ENCODE measurements at regions not wholly inside any gene's neighbourhood (a gene's known extent, or its start where the extent isn't known, plus 50 kb on each side); places are given as distances from the start of the nearest gene placed in this dataset.

DNA sequence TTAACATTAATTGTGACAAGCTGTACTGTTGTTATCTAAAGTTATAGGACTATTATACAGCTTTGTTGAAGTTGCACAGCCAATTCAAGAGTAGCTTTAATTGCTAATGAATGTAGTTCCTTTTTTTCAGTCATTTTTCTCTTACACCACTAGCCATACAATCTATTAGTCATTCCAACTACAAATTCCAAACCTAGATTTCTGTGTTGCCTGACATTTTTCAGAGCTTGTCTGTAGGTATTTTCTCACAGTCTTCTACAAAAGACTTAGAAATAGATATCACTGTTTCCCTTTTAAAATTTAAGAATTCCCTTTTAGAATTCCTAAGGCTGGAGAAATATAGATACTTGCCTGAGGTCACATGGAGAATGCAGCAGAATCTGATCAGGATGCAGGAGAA, 307.0 kb upstream of the HS3ST1 start (continued):
- TF ChIP-seq, protein P1, sequence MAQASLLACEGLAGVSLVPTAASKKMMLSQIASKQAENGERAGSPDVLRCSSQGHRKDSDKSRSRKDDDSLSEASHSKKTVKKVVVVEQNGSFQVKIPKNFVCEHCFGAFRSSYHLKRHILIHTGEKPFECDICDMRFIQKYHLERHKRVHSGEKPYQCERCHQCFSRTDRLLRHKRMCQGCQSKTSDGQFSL (CRISPR knock-in tag; IDR thresholded peaks at IDR 0.05), result no peak
- TF ChIP-seq, protein P2, sequence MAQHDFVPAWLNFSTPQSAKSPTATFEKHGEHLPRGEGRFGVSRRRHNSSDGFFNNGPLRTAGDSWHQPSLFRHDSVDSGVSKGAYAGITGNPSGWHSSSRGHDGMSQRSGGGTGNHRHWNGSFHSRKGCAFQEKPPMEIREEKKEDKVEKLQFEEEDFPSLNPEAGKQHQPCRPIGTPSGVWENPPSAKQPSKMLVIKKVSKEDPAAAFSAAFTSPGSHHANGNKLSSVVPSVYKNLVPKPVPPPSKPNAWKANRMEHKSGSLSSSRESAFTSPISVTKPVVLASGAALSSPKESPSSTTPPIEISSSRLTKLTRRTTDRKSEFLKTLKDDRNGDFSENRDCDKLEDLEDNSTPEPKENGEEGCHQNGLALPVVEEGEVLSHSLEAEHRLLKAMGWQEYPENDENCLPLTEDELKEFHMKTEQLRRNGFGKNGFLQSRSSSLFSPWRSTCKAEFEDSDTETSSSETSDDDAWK (CRISPR knock-in tag; IDR thresholded peaks at IDR 0.05), result no peak
- TF ChIP-seq, protein P3, sequence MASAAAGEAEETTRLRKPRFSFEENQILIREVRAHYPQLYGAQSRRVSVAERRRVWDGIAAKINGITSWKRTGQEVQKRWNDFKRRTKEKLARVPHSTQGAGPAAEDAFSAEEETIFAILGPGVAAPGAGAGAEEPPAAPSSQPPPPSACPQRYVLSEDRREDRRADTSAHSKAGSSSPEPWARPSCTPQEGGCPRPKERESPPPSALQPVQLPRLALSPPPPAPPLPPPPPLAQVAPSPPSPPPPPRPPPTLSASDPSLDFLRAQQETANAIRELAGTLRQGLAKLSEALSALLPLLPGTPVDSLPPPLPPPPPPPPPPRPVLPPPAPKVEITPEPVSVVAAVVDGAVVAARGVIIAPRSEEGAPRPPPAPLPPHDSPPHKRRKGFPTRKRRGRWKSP (CRISPR knock-in tag; IDR thresholded peaks at IDR 0.05), result no peak
- TF ChIP-seq, protein P4, sequence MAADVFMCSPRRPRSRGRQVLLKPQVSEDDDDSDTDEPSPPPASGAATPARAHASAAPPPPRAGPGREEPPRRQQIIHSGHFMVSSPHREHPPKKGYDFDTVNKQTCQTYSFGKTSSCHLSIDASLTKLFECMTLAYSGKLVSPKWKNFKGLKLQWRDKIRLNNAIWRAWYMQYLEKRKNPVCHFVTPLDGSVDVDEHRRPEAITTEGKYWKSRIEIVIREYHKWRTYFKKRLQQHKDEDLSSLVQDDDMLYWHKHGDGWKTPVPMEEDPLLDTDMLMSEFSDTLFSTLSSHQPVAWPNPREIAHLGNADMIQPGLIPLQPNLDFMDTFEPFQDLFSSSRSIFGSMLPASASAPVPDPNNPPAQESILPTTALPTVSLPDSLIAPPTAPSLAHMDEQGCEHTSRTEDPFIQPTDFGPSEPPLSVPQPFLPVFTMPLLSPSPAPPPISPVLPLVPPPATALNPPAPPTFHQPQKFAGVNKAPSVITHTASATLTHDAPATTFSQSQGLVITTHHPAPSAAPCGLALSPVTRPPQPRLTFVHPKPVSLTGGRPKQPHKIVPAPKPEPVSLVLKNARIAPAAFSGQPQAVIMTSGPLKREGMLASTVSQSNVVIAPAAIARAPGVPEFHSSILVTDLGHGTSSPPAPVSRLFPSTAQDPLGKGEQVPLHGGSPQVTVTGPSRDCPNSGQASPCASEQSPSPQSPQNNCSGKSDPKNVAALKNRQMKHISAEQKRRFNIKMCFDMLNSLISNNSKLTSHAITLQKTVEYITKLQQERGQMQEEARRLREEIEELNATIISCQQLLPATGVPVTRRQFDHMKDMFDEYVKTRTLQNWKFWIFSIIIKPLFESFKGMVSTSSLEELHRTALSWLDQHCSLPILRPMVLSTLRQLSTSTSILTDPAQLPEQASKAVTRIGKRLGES (CRISPR knock-in tag; IDR thresholded peaks at IDR 0.05; ENCODE audit: borderline replicate concordance), result no peak
- no peak for TF ChIP-seq ZC3H4 (CRISPR knock-in tag; IDR thresholded peaks at IDR 0.05; ENCODE audit: borderline replicate concordance)
- TF ChIP-seq MBD4 (IDR thresholded peaks at IDR 0.05; ENCODE audit: borderline replicate concordance, low read length), result no peak
- no peak for TF ChIP-seq TEAD3 (CRISPR knock-in tag; optimal IDR thresholded peaks at IDR 0.05; ENCODE audit: borderline replicate concordance)
- TF ChIP-seq ZNF232 (CRISPR knock-in tag; IDR thresholded peaks at IDR 0.05; ENCODE audit: borderline replicate concordance), result no peak
- TF ChIP-seq ZNF33A (CRISPR knock-in tag; IDR thresholded peaks at IDR 0.05; ENCODE audit: borderline replicate concordance), result no peak
- TF ChIP-seq ZNF414 (CRISPR knock-in tag; IDR thresholded peaks at IDR 0.05), result no peak
- no peak for TF ChIP-seq ZMYM4 (CRISPR knock-in tag; IDR thresholded peaks at IDR 0.05)

All from HepG2 (cell line).